ENCODE measurements at regions not wholly inside any gene's neighbourhood (a gene's known extent, or its start where the extent isn't known, plus 50 kb on each side); places are given as distances from the start of the nearest gene placed in this dataset.

GRCh38 chr11:130774703-130775102 lies 141.6 kb downstream of the SNX19 start:
- TF ChIP-seq GATA2 (IDR thresholded peaks at IDR 0.05; ENCODE audit: low read depth, low read length): no peak
- TF ChIP-seq GATA3 (IDR thresholded peaks at IDR 0.05; ENCODE audit: low read depth, low read length): no peak

Data from SH-SY5Y (cell line).